A549 (cell line): ENCODE measurements at regions not wholly inside any gene's neighbourhood (a gene's known extent, or its start where the extent isn't known, plus 50 kb on each side); places are given as distances from the start of the nearest gene placed in this dataset.

Experiments used
- ATAC-seq, 2 experiments: fragments of 200-7000 bp in 1 of 2; fragments of >200 bp in 1 of 2; cut with Nextera tagmentation in 1 of 2; cut with Tn5 transposase in 1 of 2; 3 replicates each; pipeline versions ENCODE4 v1.8.0 to v1.9.1; 2018 to 2020; ENCODE audit warnings: mild to moderate bottlenecking in 1 of 2, moderate library complexity in 1 of 2
- CTCF ChIA-PET: fragments of 300-600 bp; sonication (Branson Sonifier 250); formaldehyde crosslinking; extraction: SDS; loops from one replicate; lab custom pipeline; 2021; ENCODE audit warnings: antibody characterized with exemption, inconsistent platforms; lab: Yijun Ruan, JAX
- POLR2A ChIA-PET: fragments of 350-600 bp; formaldehyde crosslinking; extraction: SDS; loops from one replicate; lab custom pipeline; 2021; ENCODE audit warnings: antibody characterized with exemption, inconsistent platforms; lab: Yijun Ruan, JAX
- DNase-seq, 2 experiments: peaks; one replicate each; pipeline versions ENCODE4 v3.0.0 to v3.0.0-alpha.2; 2011 to 2016; ENCODE audit warnings: low read depth in 1 of 2, low spot score in 1 of 2
- FAIRE-seq: peaks from 2 replicates; lab custom pipeline; 2011; peaks lifted over from hg19 to GRCh38; lab: Jason Lieb, UNC
- H3K27ac ChIP-seq, 2 experiments: fragments of >200 bp; sonication (Bioruptor Twin); formaldehyde crosslinking; 3 replicates each; pipeline ENCODE4 v1.5.1; 2016 to 2017
- H3K4me1 ChIP-seq: fragments of >200 bp; sonication (Bioruptor Twin); formaldehyde crosslinking; 3 replicates; pipeline ENCODE4 v1.6.1; 2016
- H3K4me2 ChIP-seq: fragments of >200 bp; sonication (Bioruptor Twin); formaldehyde crosslinking; 3 replicates; pipeline ENCODE4 v1.6.1; 2016
- H3K4me3 ChIP-seq: fragments of >200 bp; sonication (Bioruptor Twin); formaldehyde crosslinking; 3 replicates; pipeline ENCODE4 v1.5.1; 2016
- H3K9me3 ChIP-seq: fragments of >200 bp; sonication (Bioruptor Twin); formaldehyde crosslinking; 3 replicates; pipeline ENCODE4 v1.6.1; 2016
- CBX2 ChIP-seq: fragments of 200-600 bp; sonication (generic); IDR thresholded peaks from 2 replicates; pipeline ENCODE4 v1.6.1; 2016; ENCODE audit warnings: low read depth, mild to moderate bottlenecking, borderline replicate concordance
- CEBPB ChIP-seq, 2 experiments: fragments of >200 bp in 1 of 2; sonication (Bioruptor Twin) in 1 of 2; formaldehyde crosslinking in 1 of 2; IDR thresholded peaks; 2 replicates each; pipeline ENCODE4 v1.6.1; 2012 to 2016
- E2F6 ChIP-seq: IDR thresholded peaks from 2 replicates; pipeline ENCODE4 v1.6.1; 2012; ENCODE audit warnings: low read depth, borderline replicate concordance
- EHF ChIP-seq: fragments of 250-450 bp; sonication (Bioruptor Pico); IDR thresholded peaks from 2 replicates; pipeline ENCODE4 v1.5.0; 2020; ENCODE audit warnings: mild to moderate bottlenecking
- FOSB ChIP-seq: fragments of 250-450 bp; sonication (Bioruptor Pico); IDR thresholded peaks from 2 replicates; pipeline ENCODE4 v1.5.0; 2020; ENCODE audit warnings: mild to moderate bottlenecking, moderate library complexity
- FOSL2 ChIP-seq, 2 experiments: fragments of 450-650 bp in 1 of 2; fragments of >200 bp in 1 of 2; sonication (Bioruptor Twin) in 1 of 2; formaldehyde crosslinking; IDR thresholded peaks; 2 replicates each; pipeline versions ENCODE4 v1.5.0 to v1.6.1; 2016 to 2020; ENCODE audit warnings: mild to moderate bottlenecking in 1 of 2, moderate library complexity in 1 of 2
- HES2 ChIP-seq: fragments of >200 bp; sonication (Bioruptor Twin); formaldehyde crosslinking; IDR thresholded peaks from 2 replicates; pipeline ENCODE4 v1.6.1; 2016
- JUNB ChIP-seq: fragments of >200 bp; sonication (Bioruptor Twin); formaldehyde crosslinking; IDR thresholded peaks from 2 replicates; pipeline ENCODE4 v1.6.1; 2016
- KDM1A ChIP-seq: fragments of 200-600 bp; sonication (generic); IDR thresholded peaks from 2 replicates; pipeline ENCODE4 v1.6.1; 2016; ENCODE audit warnings: low read depth, mild to moderate bottlenecking
- MAZ ChIP-seq: fragments of 150-350 bp; IDR thresholded peaks from 2 replicates; pipeline ENCODE4 v1.6.1; 2014; ENCODE audit warnings: antibody characterized with exemption, low read depth, low read length, borderline replicate concordance
- POLR2A ChIP-seq: IDR thresholded peaks from 2 replicates; pipeline ENCODE4 v1.6.1; 2012; ENCODE audit warnings: mild to moderate bottlenecking, low read length
- RAD21 ChIP-seq, 2 experiments: fragments of >200 bp in 1 of 2; sonication (Bioruptor Twin) in 1 of 2; formaldehyde crosslinking in 1 of 2; IDR thresholded peaks in 1 of 2; conservative IDR thresholded peaks in 1 of 2; 2 replicates in 1 of 2; 3 replicates in 1 of 2; pipeline ENCODE4 v1.6.1; 2012 to 2018; ENCODE audit warnings: inconsistent platforms in 1 of 2
- RFX5 ChIP-seq: fragments of 450-650 bp; IDR thresholded peaks from 2 replicates; pipeline ENCODE4 v1.7.1; 2014; ENCODE audit warnings: antibody characterized with exemption, mild to moderate bottlenecking, moderate library complexity
- SMC3 ChIP-seq: fragments of >200 bp; sonication (Bioruptor Twin); formaldehyde crosslinking; IDR thresholded peaks from 3 replicates; pipeline ENCODE4 v1.6.1; 2018; ENCODE audit warnings: inconsistent platforms
- TFCP2L1 ChIP-seq: fragments of 250-450 bp; sonication (Bioruptor Pico); IDR thresholded peaks from 2 replicates; pipeline ENCODE4 v1.5.0; 2021; ENCODE audit warnings: mild to moderate bottlenecking
- USF2 ChIP-seq: fragments of 450-650 bp; IDR thresholded peaks from 2 replicates; pipeline ENCODE4 v1.6.1; 2014; ENCODE audit warnings: antibody characterized with exemption
- WGBS: methylation state at CpG from one replicate; pipeline ENCODE4 v1.1.6; 2017; ENCODE audit errors: missing lambda C conversion rate; 5-methylcytosine and 5-hydroxymethylcytosine counted together
- TF ChIP-seq, protein P1 (sequence below): IDR thresholded peaks from 2 replicates; pipeline ENCODE4 v1.6.1; 2012
- TF ChIP-seq, protein P2 (sequence below): fragments of 250-450 bp; sonication (Bioruptor Pico); IDR thresholded peaks from 2 replicates; pipeline ENCODE4 v1.5.0; 2021; ENCODE audit warnings: mild to moderate bottlenecking, moderate library complexity, borderline replicate concordance
- TF ChIP-seq, protein P3 (sequence below): fragments of >200 bp; sonication (Bioruptor Twin); formaldehyde crosslinking; IDR thresholded peaks from 3 replicates; pipeline ENCODE4 v1.5.1; 2016

DNA sequence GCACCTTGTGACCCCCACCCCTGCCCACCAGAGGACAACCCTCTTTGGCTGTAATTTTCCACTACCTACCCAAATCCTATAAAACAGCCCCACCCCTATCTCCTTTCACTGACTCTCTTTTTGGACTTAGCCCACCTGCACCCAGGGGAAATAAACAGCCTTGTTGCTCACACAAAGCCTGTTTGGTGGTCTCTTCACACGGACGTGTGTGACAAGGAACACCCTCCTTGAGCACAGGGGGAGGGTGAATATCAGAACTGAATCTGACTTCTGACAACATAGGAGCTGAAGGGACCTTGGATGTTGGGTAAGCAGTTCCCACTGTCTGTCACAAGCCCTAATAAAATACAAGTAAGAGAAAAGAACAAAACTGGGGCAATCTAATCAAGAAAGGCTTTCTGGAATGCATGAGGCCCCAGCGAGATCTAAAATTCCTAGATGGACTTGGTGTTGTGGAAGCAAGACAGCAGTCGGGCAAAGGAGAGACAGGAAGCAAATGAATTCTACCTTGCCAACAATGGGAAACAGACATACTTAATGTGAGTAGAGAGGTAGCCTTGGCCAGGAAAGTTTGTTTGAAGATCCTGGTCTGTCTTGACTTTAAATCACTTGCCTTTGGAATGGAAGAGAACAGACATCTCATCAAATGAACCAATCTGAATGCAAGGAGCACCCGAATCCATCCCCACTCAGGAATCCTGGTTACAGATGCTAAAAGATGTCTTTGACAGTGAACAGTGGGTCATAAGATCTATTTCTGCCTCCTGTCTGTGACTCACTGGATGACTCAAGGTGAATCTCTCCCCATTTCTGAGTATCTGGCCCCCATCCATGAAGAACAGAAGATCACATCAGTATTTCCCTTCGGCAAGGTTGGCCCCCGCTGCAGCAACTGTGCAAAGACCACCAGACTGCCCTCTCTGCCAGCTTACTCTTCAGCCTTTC lies 53.3 kb downstream of the OLFML3 start:
- CTCF ChIA-PET, result interaction anchor here (0.7 to 2.4 kb wide), 8 partner anchors 13 to 1020 kb away, joined by 3 to 8 read pairs (median 3); no protein-coding TSS in a partner anchor
- peak; percentile 87 to 92 for ATAC-seq
- POLR2A ChIA-PET, result no interaction called here
- peak; percentile 28 to 29 for DNase-seq
- peaks cover 19% of the 10 kb centered on the region for H3K4me1 ChIP-seq
- H3K4me3 ChIP-seq, result no peak overlapping the region
- no peak for TF ChIP-seq KDM1A
- TF ChIP-seq, protein P1, sequence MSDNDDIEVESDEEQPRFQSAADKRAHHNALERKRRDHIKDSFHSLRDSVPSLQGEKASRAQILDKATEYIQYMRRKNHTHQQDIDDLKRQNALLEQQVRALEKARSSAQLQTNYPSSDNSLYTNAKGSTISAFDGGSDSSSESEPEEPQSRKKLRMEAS, result no peak
- no peak for TF ChIP-seq USF2
- no peak for TF ChIP-seq HES2
- TF ChIP-seq RAD21 (conservative IDR thresholded peaks at IDR 0.05 in 1 of 2, IDR thresholded peaks at IDR 0.05 in 1 of 2), result no peak
- TF ChIP-seq FOSL2 (IDR thresholded peaks at IDR 0.05), result peak; percentile 63
- TF ChIP-seq FOSL2 (CRISPR knock-in tag; IDR thresholded peaks at IDR 0.05), result peak; percentile 65
- TF ChIP-seq MAZ, result no peak
- no peak for TF ChIP-seq POLR2A
- TF ChIP-seq, protein P2, sequence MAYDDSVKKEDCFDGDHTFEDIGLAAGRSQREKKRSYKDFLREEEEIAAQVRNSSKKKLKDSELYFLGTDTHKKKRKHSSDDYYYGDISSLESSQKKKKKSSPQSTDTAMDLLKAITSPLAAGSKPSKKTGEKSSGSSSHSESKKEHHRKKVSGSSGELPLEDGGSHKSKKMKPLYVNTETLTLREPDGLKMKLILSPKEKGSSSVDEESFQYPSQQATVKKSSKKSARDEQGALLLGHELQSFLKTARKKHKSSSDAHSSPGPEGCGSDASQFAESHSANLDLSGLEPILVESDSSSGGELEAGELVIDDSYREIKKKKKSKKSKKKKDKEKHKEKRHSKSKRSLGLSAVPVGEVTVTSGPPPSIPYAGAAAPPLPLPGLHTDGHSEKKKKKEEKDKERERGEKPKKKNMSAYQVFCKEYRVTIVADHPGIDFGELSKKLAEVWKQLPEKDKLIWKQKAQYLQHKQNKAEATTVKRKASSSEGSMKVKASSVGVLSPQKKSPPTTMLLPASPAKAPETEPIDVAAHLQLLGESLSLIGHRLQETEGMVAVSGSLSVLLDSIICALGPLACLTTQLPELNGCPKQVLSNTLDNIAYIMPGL (CRISPR knock-in tag), result no peak
- peak; percentile 70 for TF ChIP-seq JUNB
- no peaks in the 10 kb centered on the region for H3K9me3 ChIP-seq
- 25% methylated on average over 7 of the region's 7 CpGs for WGBS
- peak overlapping the region; percentile 62 for H3K4me2 ChIP-seq
- peak overlapping the region; percentile 52 to 59; a peak in 4 of 6 replicates for H3K27ac ChIP-seq
- FAIRE-seq, result no peak

- no peaks in the 10 kb centered on the region for H3K9me3 ChIP-seq
- DNase-seq, result peak; percentile 44 to 46
- ChIA-PET CTCF (interaction anchor here (0.7 to 2.4 kb wide), 9 partner anchors 13 to 1020 kb away, joined by 3 to 8 read pairs (median 3); no protein-coding TSS in a partner anchor), POLR2A (no interaction called here)
- H3K27ac ChIP-seq, result peak overlapping the region in 1 of 2 experiments; percentile 59; a peak in 3 of 6 replicates
- FAIRE-seq, result no peak
- WGBS, result 3% methylated on average over 5 of the region's 5 CpGs
- H3K4me2 ChIP-seq, result peak overlapping the region; percentile 62
- H3K4me3 ChIP-seq, result no peak overlapping the region
- TF ChIP-seq CEBPB (IDR thresholded peaks at IDR 0.05) (no peak), TFCP2L1 (no peak), SMC3 (no peak), RAD21 (conservative IDR thresholded peaks at IDR 0.05 in 1 of 2, IDR thresholded peaks at IDR 0.05 in 1 of 2) (peak; percentile 29 to 35; a peak in 3 of 5 replicates), E2F6 (no peak), FOSB (CRISPR knock-in tag) (no peak), FOSL2 (IDR thresholded peaks at IDR 0.05) (0 out of 2 replicates have a peak, but pooled peaks have one; percentile 9), FOSL2 (CRISPR knock-in tag; IDR thresholded peaks at IDR 0.05) (no peak), RFX5 (no peak), CBX2 (no peak), EHF (CRISPR knock-in tag) (no peak)
- TF ChIP-seq, protein P3, sequence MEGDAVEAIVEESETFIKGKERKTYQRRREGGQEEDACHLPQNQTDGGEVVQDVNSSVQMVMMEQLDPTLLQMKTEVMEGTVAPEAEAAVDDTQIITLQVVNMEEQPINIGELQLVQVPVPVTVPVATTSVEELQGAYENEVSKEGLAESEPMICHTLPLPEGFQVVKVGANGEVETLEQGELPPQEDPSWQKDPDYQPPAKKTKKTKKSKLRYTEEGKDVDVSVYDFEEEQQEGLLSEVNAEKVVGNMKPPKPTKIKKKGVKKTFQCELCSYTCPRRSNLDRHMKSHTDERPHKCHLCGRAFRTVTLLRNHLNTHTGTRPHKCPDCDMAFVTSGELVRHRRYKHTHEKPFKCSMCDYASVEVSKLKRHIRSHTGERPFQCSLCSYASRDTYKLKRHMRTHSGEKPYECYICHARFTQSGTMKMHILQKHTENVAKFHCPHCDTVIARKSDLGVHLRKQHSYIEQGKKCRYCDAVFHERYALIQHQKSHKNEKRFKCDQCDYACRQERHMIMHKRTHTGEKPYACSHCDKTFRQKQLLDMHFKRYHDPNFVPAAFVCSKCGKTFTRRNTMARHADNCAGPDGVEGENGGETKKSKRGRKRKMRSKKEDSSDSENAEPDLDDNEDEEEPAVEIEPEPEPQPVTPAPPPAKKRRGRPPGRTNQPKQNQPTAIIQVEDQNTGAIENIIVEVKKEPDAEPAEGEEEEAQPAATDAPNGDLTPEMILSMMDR, result peak; percentile 48
- peak; percentile 93 to 98 for ATAC-seq
- peaks cover 19% of the 10 kb centered on the region for H3K4me1 ChIP-seq
These were observed 54.0 kb downstream of the OLFML3 start for GRCh38 chr1:114033216-114033706.
